PC-9 (cell line): ENCODE measurements at regions not wholly inside any gene's neighbourhood (a gene's known extent, or its start where the extent isn't known, plus 50 kb on each side); places are given as distances from the start of the nearest gene placed in this dataset.

Experiments
- BruUV-seq: library from RNA; stranded (reverse); fragments of 400-500 nt; replicated peaks from 2 replicates; lab custom pipeline; 2021; lab: Mats Ljungman, UMichigan
- CTCF ChIA-PET: fragments of 300-600 bp; sonication (Branson Sonifier 250); formaldehyde crosslinking; loops from one replicate; lab custom pipeline; 2022; ENCODE audit warnings: antibody characterized with exemption; lab: Charles Lee
- POLR2A ChIA-PET: fragments of 300-600 bp; sonication (Branson Sonifier 250); formaldehyde crosslinking; loops from one replicate; lab custom pipeline; 2022; ENCODE audit warnings: antibody characterized with exemption; ENCODE audit not compliant: unreplicated experiment; lab: Charles Lee
- DNase-seq, 2 experiments: peaks; one replicate each; pipeline versions ENCODE4 v3.0.0 to v3.0.0-alpha.2; 2015 to 2022; ENCODE audit warnings: mixed read lengths in 1 of 2
- H2AFZ ChIP-seq: fragments of 200-600 bp; sonication (generic); 2 replicates; pipeline ENCODE4 v1.8.1; 2017; ENCODE audit warnings: antibody characterized with exemption
- H3F3A ChIP-seq: fragments of 200-600 bp; sonication (generic); 2 replicates; pipeline ENCODE4 v1.8.1; 2017; ENCODE audit warnings: antibody characterized with exemption, mild to moderate bottlenecking, low read depth; ENCODE audit not compliant: insufficient read depth
- H3K27ac ChIP-seq: fragments of 200-600 bp; sonication (generic); 2 replicates; pipeline ENCODE4 v1.6.1; 2016; ENCODE audit warnings: mixed run types
- H3K27me3 ChIP-seq: fragments of 200-600 bp; sonication (generic); 2 replicates; pipeline ENCODE4 v1.6.1; 2016; ENCODE audit warnings: low read depth, mixed run types; ENCODE audit not compliant: insufficient read depth
- H3K36me3 ChIP-seq: fragments of 200-600 bp; sonication (generic); 2 replicates; pipeline ENCODE4 v1.6.1; 2016; ENCODE audit warnings: low read depth, mixed run types
- H3K4me1 ChIP-seq: fragments of 200-600 bp; sonication (generic); replicated peaks from 2 replicates; pipeline ENCODE4 v1.6.1; 2016; ENCODE audit warnings: mixed run types; ENCODE audit not compliant: insufficient read depth
- H3K4me2 ChIP-seq: fragments of 200-600 bp; sonication (generic); 2 replicates; pipeline ENCODE4 v1.6.1; 2017; ENCODE audit warnings: mixed run types
- H3K4me3 ChIP-seq: fragments of 200-600 bp; sonication (generic); 2 replicates; pipeline ENCODE4 v1.6.1; 2016; ENCODE audit warnings: mixed run types
- H3K79me2 ChIP-seq: fragments of 200-600 bp; sonication (generic); 2 replicates; pipeline ENCODE4 v1.6.1; 2017; ENCODE audit warnings: low read depth, mixed run types
- H3K9me2 ChIP-seq: fragments of 200-600 bp; sonication (generic); 2 replicates; pipeline ENCODE4 v1.8.1; 2017; ENCODE audit warnings: mild to moderate bottlenecking; ENCODE audit not compliant: insufficient read depth
- H3K9me3 ChIP-seq: fragments of 200-600 bp; sonication (generic); 2 replicates; pipeline ENCODE4 v1.8.1; 2016; ENCODE audit warnings: low read depth; ENCODE audit not compliant: insufficient read depth
- H4K20me1 ChIP-seq: fragments of 200-600 bp; sonication (generic); 2 replicates; pipeline ENCODE4 v1.8.1; 2017; ENCODE audit not compliant: insufficient read depth
- CTCF ChIP-seq: fragments of 200-600 bp; sonication (generic); conservative IDR thresholded peaks from 2 replicates; pipeline ENCODE4 v1.6.1; 2017; ENCODE audit warnings: mixed run types, antibody characterized with exemption, mild to moderate bottlenecking, moderate library complexity
- EZH2 ChIP-seq: fragments of 200-600 bp; sonication (generic); IDR thresholded peaks from 2 replicates; pipeline ENCODE4 v1.8.0; 2017; ENCODE audit warnings: antibody characterized with exemption, low read depth
- intact Hi-C: fragments of 100-400 bp; cut with micrococcal nuclease; formaldehyde crosslinking; loops from one replicate; pipeline ENCODE4 v1.10.0; 2022; ENCODE audit not compliant: unreplicated experiment

GRCh38 chr4:175970724-175971123 is 94.9 kb upstream of the WDR17 start:
- Histone ChIP-seq H3K79me2 (no peaks in the 10 kb centered on the region), H3K4me3 (no peak overlapping the region), H3K27ac (no peak overlapping the region), H3K9me2 (no peaks in the 10 kb centered on the region), H3K27me3 (no peaks in the 10 kb centered on the region), H3K9me3 (no peaks in the 10 kb centered on the region), H3K36me3 (no peaks in the 10 kb centered on the region), H2AFZ (0 out of 2 replicates have a peak overlapping the region, but pooled peaks have one; percentile 43), H4K20me1 (no peaks in the 10 kb centered on the region), H3K4me1 (no peaks in the 10 kb centered on the region), H3F3A (no peaks in the 10 kb centered on the region), H3K4me2 (no peak overlapping the region)
- no peak for TF ChIP-seq CTCF
- TF ChIP-seq EZH2 = no peak
- intact Hi-C loops = no loop called here
- ChIA-PET CTCF (no interaction called here), POLR2A (no interaction called here)
- no peak for DNase-seq
- no TSS peak for BruUV-seq

- POLR2A ChIA-PET = interaction anchor here (0.5 to 0.6 kb wide), 2 partner anchors 353 to 1007 kb away, joined by 4 to 6 read pairs; no protein-coding TSS in a partner anchor
- H3F3A ChIP-seq = no peaks in the 10 kb centered on the region
- no peaks in the 10 kb centered on the region for H3K9me3 ChIP-seq
- H3K36me3 ChIP-seq = no peaks in the 10 kb centered on the region
- no peak overlapping the region for H2AFZ ChIP-seq
- CTCF ChIA-PET = no interaction called here
- no peak overlapping the region for H3K27ac ChIP-seq
- no peaks in the 10 kb centered on the region for H3K79me2 ChIP-seq
- no peak overlapping the region for H3K4me3 ChIP-seq
- intact Hi-C loops = no loop called here
- H3K27me3 ChIP-seq = no peaks in the 10 kb centered on the region
- no TSS peak for BruUV-seq
- no peaks in the 10 kb centered on the region for H3K9me2 ChIP-seq
- TF ChIP-seq EZH2 (no peak), CTCF (no peak)
- DNase-seq = no peak
- H3K4me1 ChIP-seq = no peaks in the 10 kb centered on the region
- H3K4me2 ChIP-seq = no peak overlapping the region
- H4K20me1 ChIP-seq = no peaks in the 10 kb centered on the region
These were observed 94.1 kb upstream of the WDR17 start for GRCh38 chr4:175971388-175972179.

- no peak for DNase-seq
These were observed 92.4 kb upstream of the WDR17 start for GRCh38 chr4:175973027-175973923.

More at GRCh38 chr4:175973027-175973923, 92.4 kb upstream of the WDR17 start:
- no peak overlapping the region for H3K27ac ChIP-seq
- no peaks in the 10 kb centered on the region for H3K4me1 ChIP-seq
- TF ChIP-seq EZH2 (no peak), CTCF (no peak)
- no peaks in the 10 kb centered on the region for H3K9me2 ChIP-seq
- ChIA-PET POLR2A (no interaction called here), CTCF (no interaction called here)
- no peaks in the 10 kb centered on the region for H4K20me1 ChIP-seq
- H3K9me3 ChIP-seq = no peaks in the 10 kb centered on the region
- no peaks in the 10 kb centered on the region for H3K36me3 ChIP-seq
- no peaks in the 10 kb centered on the region for H3F3A ChIP-seq
- no peak overlapping the region for H3K4me2 ChIP-seq
- H2AFZ ChIP-seq = no peak overlapping the region
- BruUV-seq = no TSS peak
- H3K4me3 ChIP-seq = no peak overlapping the region
- H3K27me3 ChIP-seq = no peaks in the 10 kb centered on the region
- H3K79me2 ChIP-seq = no peaks in the 10 kb centered on the region
- intact Hi-C loops = no loop called here
